ENCODE measurements at regions not wholly inside any gene's neighbourhood (a gene's known extent, or its start where the extent isn't known, plus 50 kb on each side); places are given as distances from the start of the nearest gene placed in this dataset.

DNA sequence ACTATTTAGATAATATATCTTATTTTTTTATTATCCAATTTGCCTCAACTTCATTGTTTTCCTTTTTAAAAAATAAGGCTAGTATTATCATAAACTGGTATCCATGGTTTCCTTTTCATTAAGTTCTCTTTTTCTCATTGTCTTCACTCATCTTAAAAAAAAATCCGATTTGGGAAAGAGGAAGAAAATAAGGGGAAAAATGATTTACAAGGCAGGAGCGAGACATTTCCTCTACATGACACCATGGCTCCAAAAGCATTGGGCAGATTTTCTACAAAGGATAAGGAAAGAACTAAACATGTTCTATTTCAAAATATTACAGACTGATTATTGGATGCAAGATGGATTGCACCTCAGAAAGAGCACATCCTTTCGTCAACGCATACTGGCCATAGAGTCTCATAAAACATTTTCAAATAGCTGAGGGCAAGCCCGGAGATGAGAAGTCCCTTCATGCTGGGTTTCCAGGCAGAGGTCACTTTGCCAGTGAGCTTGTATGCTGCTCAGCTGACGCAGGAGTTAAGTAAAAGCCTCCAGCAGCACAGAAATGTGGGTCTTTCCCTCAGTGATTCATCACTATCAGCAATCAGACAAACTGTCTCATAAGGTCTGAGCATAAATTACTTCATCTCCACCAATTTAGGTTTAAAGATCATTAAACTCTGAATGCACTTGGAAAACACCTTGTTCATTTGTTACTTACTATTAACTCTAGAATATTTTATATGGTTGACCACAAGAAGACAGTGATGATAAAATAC lies 129.0 kb upstream of the TNFAIP3 start:
- no peak for DNase-seq

DNA sequence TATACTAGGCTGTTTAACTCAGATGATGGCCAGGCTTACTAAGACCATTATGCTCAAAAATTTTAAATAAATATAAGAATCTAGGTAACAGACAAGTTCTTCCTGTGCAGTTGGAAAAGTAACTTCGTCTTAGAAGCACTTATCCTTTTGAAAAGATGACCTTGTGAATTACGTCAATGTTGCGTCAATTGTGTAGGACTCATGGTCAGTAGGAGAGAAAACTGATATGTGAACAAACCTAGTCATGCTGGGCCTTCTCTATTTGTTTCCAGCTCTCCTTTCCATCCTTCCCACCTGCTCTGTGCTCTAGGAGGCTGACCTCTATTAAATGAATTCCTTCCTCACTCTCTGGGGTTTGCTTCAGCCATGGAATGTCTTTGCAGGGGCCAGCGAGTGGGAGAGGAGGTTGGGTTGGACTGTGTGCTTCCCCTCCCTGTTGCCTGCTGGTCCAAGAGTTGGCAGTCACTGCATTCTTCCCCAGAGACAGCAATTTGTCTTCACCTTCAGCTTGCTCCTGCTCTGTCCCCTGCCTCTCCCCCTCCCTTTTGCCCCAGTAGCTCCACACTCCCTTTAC lies 128.0 kb upstream of the TNFAIP3 start:
- no peak for DNase-seq

DNA sequence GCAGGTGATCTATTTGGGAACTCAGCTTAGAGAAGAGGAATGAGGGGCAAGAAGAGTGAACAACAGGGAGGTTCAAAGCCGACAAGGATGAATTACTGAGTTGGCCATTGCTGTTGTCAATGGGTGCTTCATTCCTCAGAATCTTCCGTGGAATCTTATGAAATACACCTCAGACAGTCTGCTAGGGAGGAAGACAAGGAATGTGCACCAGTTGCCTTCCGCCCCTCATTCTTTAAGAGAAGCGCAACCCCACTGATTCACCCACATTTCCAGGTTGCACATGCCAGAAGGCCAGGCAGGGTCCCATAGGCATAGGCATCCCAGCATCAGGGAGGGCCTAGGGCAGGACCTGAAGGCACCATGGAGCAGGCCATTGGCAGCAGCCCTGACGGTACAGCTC lies 127.5 kb upstream of the TNFAIP3 start:
- DNase-seq, result no peak

DNA sequence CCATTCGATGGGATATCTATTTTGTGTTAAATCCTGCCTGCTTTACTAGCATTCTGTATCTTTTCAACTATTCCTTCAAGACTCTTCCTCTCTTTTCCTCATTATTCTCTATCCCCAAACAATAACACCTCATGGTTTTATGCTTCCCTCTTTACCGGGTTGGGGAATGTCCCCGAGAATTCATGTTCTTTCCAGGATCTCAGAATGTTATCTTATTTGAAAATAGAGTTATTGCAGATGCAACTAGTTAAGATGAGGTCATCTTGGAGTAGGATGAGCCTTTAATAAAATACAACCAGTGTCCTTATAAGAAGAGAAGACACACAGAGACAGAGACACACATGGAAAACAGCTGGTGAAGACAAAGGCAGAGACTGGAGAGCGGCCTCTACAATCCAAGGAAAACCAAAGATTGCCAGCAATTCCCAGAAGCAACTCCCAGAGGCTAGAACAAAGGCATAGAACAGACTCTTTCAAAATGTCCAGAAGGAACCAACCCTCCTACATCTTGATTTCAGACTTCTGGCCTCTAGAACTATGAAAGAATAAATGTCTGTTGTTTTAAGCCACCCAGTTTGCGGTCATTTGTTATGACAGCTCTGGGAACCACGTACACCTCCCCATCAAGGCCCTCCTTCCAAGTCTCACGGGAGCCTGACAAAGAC lies 126.8 kb upstream of the TNFAIP3 start:
- no peak for DNase-seq

DNA sequence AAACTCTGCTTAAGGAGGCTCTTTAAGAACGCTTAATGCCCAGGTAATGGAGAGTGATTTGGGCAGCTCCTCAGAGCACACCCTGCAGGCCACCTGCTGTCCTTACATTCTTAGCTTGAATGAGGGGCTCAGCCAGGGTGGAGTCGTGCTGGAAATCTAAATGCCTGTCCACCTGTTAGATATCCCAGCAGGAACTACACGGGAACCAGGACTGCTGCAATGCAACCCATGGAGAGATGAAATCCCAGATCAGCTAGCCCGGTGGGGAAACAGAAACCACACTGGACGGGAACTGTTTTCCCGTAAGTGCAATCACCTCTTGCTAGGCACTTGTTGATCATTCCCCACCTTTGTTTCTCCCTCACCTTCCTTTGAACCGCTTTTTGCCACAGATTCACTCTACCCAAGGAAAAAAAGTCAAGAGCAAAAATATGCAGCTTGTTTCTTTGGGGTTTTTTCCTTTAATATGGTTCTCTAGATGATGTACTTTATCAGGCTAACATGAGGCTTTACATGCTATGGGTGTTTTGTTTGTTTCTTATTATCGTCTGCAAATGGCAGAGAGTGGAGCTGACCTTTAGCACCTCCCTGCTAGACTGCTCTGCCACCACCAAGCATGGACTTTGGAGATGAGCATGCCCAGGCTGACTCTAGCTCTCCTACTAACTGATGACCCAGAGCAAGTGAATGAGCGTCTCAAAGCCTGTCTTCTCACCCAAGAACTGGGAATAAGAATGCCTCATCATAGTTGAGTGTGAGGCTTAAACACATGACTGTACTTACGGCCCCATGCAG lies 125.9 kb upstream of the TNFAIP3 start:
- DNase-seq, result no peak

DNA sequence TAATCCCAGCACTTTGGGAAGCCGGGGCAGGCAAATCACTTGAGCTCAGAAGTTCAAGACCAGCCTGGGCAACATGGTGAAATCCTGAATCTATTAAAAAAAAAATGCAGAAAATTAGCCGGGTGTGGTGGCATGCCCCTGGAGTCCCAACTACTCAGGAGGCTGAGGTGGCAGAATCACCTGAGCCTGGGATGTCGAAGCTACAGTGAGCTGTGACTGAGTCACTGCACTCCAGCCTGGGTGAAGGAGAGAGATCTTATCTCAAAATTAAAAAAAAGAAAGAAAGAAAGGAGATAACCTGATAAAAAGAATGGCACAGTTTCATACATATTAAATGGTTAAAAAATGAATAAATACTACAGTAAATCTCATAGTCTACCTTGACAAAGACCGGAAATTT lies 123.6 kb upstream of the TNFAIP3 start:
- DNase-seq, result no peak

DNA sequence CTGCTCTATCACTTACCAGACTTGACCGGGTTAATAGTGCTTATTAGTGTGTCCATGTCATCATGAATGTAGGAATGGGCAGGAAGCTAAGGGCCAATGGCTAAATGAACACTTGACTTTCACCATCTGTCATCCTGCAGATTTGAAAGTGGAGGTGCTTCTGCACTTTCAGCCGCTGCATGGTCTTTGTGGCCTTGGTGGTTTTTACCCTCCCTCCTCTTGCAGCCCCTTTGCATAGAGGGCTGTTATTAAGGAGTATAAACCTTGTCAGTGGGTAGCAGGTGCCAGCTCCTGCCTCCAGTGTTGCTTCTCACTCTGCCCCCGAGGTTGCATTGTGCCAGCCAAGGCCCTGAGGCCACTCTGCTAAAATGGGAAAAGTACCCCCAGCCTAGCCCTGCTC lies 122.2 kb upstream of the TNFAIP3 start:
- no peak for DNase-seq

DNA sequence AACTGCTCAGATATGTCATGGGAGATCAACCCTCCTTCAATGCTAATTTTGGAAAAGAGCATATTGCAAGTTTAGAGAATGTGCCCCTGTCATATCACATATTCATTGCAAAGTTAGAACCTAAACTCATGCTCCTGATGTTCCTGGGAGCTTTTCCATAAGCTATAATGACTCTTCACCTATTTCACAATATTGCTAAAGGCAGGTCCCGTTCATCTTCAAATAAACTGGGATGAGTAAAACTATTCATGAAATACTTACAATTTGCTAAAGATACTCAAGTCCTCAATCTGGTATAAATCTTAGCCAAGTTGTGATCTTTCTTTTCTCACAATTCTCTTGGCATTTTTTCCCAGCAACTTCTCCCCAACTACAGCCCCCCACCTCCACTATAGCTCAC lies 121.7 kb upstream of the TNFAIP3 start:
- no peak for DNase-seq

DNA sequence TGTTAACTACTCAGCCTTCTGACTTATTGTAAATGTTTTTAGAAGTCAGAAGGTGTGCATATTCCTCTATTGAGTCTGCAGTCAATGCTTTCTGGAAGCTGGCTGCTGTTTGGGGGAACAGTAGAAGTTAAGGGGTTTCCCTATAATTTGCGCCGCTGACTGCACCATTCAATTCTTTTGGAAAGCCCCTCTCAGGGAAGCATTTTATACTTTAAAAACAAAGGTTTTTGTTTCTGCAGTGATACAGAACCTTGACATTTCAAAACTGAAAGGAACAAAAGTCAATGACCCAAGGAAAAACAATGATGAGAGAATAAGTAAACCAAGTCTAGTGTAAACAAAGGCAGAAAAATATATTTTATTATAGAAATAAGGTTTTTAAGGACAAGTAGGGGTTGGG lies 120.8 kb upstream of the TNFAIP3 start:
- no peak for DNase-seq

DNA sequence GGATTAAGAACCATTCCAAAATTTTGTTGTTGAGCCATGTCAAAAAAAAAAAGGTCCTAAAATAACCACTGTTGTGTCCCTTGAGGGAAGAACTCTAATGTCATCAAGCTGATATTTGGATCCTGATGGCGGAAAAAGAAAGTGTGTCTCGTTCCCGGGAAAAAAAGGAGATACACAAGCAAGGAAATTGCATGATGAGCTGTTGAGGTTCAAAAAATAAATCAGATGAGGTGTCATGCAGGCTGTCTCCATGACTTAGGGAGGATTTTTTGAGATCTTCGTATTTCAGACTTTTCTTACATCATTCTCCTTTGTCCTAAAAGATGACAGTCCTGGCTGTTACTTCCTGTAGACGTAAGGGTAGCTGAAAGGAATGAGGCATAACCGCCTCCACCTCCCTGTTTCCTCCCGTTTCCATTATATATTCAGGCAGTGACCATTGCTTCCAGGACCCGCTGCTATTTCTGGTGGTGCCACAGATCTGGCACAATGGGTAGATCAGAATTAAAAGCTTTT lies 117.3 kb upstream of the TNFAIP3 start:
- DNase-seq, result no peak

DNA sequence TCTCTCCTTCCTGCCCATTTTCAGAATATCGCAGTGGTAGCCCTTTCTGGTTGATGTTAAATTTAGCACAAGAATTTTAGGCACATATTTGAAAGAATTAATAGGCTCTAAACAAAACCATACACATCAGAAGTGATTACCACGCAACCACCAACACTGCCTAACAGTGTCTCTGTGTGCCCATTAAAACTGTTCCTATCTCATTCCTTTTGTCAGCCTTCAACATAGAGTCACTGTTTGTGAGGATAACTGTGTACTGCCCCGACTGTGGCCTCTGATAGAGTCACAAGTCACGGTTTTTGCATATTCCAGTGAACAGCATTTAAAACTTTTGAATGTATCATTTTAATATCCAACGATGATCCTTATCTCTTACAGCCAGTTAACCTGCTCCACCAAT lies 116.8 kb upstream of the TNFAIP3 start:
- no peak for DNase-seq

DNA sequence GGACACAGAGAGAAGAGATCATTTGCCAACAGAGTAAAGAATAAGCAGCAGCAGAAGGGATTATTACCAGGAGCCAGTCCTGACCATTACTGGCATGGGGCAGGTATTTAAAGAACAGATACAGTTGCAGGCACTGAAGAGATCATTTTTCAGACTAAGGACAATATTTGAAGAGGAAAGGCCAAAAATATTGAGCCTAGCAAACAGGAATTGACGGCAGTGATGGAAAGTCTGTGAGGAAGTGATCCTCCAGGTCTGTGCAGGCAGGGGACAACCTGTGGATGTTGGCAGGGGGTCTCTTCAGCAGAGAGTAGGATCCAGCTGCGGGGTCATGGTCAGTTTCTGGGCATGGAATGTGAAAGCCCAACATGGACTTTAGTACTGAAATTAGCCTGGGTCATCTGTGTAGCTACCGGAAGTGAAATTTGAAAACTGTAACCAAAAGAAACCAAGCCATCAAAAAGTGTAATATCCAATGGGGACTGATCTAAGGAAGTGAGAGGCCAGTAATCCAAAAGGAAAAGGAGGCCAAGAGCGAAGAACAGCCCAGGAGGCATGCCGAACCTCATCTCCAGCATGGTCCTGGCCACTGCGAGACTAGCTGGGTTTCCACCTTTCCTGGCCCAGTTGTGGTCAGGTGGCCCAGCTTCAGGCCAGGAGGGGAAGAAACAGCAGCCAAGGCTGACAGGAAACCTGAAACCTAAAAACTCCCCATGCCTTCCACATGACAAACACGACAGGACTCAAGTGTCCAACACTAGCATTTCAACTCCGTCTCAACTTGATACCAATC lies 115.1 kb upstream of the TNFAIP3 start:
- DNase-seq, result no peak

DNA sequence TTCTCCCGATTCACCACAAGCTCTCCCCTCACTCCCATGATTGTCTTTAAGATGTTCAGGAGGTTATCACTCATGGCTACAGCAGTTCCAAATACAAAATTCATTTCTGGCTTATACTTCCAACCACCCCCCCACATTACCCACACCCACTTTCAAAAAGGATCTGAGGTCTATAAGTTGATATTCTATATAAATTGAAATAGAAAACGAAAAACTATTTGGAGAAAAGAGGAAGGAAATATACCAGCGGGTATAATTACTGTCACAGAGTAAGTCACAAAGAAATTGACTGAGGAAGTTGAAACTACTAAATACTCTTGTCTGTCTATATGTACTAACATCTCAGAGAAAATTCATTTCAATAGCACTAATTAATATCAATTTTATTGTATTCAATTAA lies 112.7 kb upstream of the TNFAIP3 start:
- no peak for DNase-seq

DNA sequence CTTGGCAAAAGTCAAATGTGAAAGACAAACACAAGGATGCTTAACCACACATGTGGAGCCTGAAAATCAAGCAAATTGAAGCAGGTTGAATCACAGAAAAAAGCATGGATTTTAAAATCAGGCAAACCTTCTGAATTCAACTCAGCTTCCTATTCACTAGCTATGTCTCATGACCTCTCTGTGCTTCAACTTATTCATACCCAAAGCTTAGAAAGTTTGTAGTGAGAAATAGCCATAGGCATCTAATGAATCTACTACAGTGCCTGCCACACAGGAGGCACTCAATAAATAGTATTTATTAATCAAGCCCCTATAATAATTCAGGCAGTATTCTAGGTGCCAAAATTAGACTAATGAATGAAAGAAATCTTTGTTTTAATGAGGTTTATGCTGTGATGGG lies 112.2 kb upstream of the TNFAIP3 start:
- no peak for DNase-seq

DNA sequence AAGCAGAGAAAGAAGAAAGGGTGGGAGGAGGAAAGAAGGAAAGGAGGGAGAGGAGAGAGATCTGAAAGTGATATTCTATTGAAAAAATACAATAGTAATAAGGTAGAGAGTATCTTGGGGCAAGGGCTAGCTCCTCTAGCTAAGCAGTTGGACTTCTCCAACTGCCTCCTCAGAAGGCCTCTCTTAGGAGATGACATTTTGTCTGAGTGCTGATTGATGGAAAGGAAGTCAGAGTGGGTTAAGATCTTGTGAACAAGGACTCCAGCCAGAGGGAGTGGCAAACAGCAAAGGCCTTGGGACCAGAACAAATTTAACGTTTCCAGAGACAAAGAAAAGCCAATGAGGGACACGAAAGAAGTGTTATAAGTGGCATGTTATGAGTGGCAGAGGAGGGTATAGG lies 111.8 kb upstream of the TNFAIP3 start:
- no peak for DNase-seq

DNA sequence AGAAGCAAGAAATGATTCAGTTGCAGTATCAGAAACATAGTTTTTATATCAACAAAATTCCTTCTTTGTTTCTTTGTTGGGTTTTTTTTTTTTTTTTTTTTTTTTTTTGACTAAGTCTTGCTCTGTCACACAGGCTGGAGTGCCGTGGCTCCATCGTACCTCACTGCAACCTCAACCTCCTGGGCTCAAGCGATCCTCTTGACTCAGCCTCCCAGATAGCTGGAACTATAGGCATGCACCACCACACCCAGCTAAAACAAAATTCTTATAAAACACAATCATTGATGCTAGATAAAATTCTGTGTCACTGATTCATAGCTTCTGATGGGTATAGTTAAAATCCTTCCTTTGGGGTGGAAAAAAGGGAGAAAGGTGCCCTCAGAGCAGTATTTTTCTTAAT lies 110.3 kb upstream of the TNFAIP3 start:
- DNase-seq, result no peak

DNA sequence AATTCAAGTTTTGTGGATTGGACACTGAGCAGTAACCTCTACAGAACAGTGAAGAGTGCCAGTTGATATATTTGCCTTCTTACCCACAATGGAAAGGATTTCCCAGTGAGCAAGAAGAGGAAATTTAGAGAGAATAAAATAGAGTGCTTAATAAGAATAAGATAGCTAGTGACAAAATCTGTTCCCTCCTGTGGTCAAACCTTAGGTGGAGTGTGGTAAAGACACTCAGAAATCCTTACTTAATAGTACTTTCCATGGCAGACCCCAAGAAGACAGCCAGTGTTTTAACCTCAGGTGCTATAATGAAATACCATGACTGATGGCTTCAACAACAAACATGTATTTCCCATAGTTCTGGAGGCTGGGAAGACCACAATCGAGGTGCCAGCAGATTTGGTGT lies 108.4 kb upstream of the TNFAIP3 start:
- no peak for DNase-seq

DNA sequence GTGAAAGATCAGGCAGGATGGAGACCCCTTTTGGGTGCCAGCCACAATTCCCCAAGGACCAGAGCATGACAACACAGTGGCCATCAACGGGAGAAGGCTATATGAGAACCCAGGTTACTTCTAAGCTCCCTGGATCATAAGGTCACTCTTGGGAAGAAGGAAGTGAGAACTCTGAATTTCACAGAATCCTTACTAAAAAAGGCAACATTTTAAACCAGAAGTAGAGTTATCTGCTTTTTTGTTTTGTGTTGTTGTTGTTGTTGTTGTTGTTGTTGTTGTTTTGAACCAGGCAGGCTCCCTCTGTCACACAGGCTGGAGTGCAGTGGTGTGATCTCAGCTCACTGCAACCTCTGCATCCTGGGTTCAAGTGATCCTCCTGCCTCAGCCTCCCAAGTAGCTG lies 107.4 kb upstream of the TNFAIP3 start:
- no peak for DNase-seq

DNA sequence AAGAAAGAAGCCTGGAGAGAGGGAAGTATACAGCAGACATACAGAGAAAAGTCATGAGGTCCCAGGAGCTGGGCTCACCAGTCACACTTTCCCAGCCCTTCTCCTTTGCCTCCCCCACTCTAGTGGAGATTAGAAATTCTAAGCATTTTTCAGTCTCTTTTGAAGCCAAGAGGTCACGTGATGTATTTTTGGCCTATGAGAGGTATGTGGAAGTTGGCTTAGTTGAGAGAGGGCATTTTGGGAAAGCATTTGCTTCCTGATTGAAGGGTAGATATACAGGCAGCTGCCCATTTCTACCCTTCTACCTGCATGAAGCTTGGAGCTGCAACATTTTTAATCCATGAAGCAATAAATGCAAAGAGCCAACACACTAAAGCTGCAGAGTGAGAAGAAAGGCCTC lies 106.0 kb upstream of the TNFAIP3 start:
- DNase-seq, result no peak

DNA sequence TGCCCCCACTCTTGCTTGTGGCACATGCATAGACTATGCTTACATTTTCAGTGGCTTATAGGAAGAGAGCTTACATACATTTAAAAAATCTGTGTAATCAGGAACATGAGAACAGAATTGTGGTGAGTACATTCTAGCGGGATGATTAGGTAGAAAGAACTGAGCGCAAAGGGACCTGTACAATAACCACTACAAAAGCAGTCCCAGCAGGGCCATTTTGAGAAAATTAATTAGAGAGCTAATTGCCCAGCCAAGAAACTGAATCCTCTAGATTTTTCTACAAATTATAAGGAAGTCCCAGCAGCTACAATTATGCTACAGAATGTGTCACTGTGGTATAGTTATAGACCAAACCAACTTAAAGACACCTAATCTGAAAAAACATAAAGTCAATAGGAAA lies 105.6 kb upstream of the TNFAIP3 start:
- DNase-seq, result no peak

DNA sequence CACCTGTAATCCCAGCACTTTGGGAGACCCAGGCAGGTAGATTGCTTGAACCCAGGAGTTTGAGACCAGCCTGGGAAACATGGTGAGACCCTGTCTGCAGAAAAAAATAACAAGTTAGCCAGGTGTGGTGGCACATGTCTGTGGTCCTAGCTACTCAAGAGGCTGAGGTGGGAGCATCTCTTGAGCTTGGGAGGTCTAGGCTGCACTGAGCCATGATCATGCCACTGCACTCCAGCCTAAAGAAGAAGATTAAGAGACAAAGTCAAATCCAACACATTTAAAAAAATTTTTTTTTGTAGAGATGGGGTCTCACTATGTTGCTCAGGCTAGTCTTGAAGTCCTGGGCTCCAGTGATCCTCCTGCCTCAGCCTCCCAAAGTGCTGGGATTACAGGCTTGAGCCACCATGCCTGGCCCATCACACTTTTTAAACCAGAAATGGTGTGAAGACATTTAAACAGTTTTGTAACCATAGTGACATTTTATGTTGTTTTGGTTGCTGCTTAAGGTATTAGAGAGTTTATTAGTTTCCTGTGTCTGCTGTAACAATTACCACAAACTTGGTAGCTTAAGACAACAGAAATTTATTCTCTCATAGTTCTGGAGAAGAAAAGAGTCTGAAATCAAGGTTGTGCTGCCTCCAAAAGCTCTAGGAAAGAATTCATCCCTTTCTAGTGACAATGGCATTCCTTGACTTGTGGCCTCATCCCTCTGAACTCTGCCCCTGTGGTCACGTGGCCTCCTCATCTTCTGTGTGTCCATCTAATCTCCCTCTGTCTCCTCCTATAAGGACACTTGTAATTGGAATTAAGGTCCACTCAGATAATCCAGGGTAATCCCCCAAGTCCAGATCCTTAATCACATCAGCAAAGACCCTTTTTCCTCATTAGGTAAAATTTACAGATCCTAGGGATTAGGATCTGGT lies 104.6 kb upstream of the TNFAIP3 start:
- no peak for DNase-seq

DNA sequence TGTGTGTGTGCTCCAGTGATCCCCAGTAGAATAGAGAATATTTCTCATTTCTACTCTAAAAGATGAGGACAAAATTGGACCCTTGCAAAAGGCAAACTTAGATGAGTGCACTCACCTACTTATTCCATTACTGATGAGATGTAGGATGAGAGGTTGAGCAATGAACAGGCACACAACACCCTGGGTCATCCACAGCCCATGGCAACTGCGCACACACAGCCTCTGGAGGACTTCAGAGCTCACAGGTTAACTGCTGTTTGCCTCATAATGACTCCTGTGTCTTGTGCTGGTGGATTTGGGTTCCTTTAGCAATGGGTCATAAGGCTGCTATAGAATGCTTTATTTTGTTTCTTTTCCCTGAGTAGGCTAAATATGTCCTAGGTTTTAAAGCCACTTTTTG lies 103.6 kb upstream of the TNFAIP3 start:
- no peak for DNase-seq
